ENCODE measurements at regions not wholly inside any gene's neighbourhood (a gene's known extent, or its start where the extent isn't known, plus 50 kb on each side); places are given as distances from the start of the nearest gene placed in this dataset.
"Not testable (repeated sequence)": the region's sequence is repeated elsewhere in the genome, so short reads cannot be mapped to it uniquely, and the experiment has no call there.

GRCh38 chr6:150683320-150683719 lies 83.6 kb downstream of the PLEKHG1 start:
- no peak for DNase-seq (ENCODE audit: low spot score)

DNA sequence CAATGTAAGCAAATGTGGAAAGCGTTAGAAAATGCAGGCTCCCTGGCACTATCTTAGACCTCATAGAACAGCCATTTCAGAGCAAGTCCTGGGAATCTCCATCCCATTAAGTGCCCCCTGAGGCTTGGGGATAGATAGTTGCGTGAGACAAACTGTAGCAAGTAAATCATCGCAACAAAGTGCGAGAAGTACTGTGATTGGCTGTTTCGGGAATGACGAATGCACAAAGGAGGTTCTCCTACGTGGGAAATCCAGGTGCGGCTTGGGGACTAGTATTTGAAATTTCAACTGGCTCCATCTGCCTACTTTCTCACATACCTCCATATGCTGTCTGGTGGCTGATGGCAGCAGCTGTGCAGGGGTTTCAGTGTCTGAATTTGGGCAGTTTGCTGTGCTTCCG lies 84.5 kb downstream of the PLEKHG1 start:
- no peak for DNase-seq (ENCODE audit: low spot score)

DNA sequence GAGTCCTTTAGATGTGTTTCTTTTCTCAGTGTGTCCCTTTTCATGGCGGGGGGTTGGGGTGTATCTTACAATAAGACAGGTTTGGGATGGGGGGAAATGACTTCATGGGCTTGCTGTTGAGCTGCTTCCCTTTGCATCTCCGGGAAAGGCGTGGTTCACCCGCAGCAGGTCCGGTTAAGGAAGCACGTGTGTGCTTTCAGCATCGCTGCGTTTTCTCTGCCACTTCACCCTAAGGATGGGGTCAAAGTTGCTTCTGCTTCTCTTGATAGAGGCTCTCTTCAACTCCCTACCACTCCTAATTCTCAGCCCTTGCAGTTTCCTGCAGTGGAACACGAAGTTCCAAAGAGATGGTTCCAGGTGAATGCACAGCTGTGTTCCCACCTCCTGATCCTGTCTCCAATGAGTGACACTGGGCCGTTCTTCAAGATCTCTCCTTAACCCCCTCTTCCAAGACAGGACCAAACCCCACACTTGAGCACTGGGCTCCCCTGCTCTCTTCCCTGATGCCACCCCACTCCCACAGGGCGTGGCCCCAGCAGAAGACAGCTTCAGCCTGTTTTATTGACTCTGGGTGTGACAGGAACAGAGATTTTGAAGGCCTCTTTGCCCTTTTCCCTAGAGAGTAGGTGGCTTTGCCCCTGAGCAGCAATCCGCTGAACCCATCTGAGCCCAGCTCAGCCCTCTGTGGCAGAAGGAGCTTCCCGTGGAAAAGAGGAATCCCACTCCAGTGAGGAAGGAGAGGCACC lies 85.2 kb downstream of the PLEKHG1 start:
- no peak for DNase-seq (ENCODE audit: low spot score)

GRCh38 chr6:150685860-150686259 lies 86.2 kb downstream of the PLEKHG1 start:
- DNase-seq (ENCODE audit: low spot score): peak; percentile 65

GRCh38 chr6:150686566-150686965 lies 86.9 kb downstream of the PLEKHG1 start:
- no peak for DNase-seq (ENCODE audit: low spot score)

GRCh38 chr6:150687508-150687907 lies 87.8 kb downstream of the PLEKHG1 start:
- no peak for DNase-seq (ENCODE audit: low spot score)

GRCh38 chr6:150689900-150690590 lies 90.4 kb downstream of the PLEKHG1 start:
- no peak for DNase-seq (ENCODE audit: low spot score)

DNA sequence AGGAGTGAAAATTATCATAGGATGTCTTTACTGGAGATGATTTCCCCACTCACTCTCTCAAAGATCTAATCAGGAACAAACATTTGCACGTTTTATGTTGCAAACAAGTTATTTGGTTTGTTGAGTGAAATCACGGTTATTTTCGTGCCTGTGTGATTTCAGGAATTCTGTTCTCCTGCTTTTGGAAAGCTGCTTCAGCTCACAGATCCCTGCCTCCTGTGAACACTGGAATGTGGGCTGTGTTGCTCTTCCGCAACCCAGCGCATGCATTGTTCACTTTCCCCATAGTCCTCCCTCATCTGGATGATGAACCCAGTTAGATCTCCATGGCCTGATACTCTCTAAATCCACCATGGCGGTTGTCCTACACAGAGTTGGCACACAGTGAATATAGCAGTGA lies 91.0 kb downstream of the PLEKHG1 start:
- DNase-seq (ENCODE audit: low spot score): no peak

GRCh38 chr6:150691463-150691862 lies 91.8 kb downstream of the PLEKHG1 start:
- DNase-seq (ENCODE audit: low spot score): no peak

DNA sequence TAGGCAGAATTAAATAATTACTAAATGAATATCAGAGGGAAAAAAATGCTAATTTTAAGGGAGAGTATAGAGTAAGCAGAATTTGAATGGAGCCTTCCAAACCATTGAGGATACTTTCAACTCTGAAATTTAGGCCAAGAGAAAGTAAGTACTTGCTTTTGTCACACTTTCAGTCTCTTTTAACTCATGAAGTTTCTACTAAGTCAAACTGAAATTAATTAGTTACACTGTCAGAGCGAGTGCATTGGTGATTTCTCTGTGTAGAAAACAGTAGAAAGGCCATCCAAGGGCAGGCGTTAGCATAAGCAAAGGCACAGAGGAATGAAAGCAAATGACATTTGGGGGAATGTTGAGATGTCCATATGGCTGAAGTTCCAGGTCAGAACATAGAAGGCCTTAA lies 92.9 kb downstream of the PLEKHG1 start:
- DNase-seq (ENCODE audit: low spot score): no peak

GRCh38 chr6:150694889-150695288 lies 95.2 kb downstream of the PLEKHG1 start:
- no peak for DNase-seq (ENCODE audit: low spot score)

GRCh38 chr6:150695652-150696051 lies 96.0 kb downstream of the PLEKHG1 start:
- DNase-seq (ENCODE audit: low spot score): no peak

GRCh38 chr6:150696190-150696589 lies 96.5 kb downstream of the PLEKHG1 start:
- no peak for DNase-seq (ENCODE audit: low spot score)

DNA sequence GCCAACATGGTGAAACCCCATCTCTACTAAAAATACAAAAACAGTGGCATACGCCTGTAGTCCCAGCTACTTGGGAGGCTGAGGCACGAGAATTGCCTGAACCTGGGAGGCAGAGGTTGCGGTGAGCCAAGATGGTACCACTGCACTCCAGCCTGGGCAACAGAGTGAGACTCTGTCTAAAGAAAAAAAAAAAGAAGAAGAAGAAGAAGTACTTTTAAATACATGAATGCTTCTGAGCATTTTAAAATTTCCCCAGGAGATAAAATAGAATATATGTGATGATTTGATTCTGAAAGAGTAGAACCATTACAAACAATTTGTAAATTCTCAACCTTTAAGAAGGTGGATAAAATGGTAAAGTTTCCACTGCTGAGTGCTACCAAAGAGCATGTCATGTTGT lies 97.2 kb downstream of the PLEKHG1 start:
- not testable (repeated sequence) for DNase-seq (ENCODE audit: low spot score)

DNA sequence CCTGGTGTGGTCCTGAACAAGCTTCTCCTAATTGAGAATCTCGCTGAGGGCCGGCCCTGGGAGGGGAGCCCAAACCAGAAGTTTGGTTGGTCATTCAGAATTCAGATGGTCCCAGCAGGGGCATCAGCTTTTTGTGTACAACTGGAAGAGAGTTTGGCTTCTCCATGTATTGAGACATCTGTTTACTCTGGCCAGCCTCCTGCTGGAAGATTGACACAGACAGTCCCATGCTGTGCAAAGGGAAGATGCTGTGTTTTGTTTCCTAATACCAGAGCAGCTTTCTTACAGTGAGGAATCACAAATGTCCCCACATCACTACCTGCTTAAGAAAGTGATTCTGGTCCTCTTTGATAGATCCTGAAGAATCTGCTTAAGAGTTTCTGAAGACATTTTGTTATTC lies 97.8 kb downstream of the PLEKHG1 start:
- DNase-seq (ENCODE audit: low spot score): no peak

- no peak for DNase-seq (ENCODE audit: low spot score)
These were observed 98.7 kb downstream of the PLEKHG1 start for GRCh38 chr6:150698391-150698790.

DNA sequence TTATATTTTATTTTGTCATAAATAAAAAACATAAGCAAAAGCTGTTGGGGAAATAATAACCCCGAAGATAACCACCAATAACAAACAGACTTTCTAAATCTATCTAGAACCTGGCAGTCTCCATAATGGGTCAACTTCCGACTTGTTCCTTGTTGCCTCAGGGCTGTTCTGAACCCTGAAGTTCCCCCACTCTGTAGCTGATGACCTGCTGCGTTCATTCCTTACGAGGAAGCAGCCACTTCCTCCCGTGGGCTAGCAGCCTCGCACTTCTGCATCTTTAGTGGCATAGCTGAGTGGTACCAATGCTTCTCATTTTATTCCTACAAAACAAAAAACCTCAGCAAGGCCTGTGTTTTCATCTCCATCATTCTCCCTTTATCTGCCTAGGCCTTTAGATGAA lies 103.0 kb downstream of the PLEKHG1 start:
- no peak for DNase-seq (ENCODE audit: low spot score)

- DNase-seq (ENCODE audit: low spot score): no peak
These were observed 104.9 kb downstream of the PLEKHG1 start for GRCh38 chr6:150704447-150705192.

DNA sequence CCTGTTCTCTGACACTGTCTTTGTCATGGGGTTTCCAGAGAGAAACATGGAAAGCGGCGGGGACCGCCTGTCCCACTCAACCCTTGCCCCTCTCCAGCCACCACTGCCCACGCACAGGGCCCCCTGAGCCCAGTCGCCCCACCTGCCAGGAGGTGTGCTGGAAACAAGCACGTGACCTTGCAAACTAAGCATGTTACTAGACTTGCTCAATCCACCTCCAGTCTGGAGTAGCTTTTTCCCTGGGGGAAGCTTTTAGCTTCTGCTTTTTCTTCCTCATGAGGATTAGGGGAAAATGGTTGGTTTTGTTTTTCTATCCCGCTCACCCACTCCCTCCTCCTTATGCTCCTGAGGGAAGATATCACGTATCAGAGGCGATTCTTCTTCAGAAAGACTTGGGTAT lies 105.7 kb downstream of the PLEKHG1 start:
- DNase-seq (ENCODE audit: low spot score): no peak

DNA sequence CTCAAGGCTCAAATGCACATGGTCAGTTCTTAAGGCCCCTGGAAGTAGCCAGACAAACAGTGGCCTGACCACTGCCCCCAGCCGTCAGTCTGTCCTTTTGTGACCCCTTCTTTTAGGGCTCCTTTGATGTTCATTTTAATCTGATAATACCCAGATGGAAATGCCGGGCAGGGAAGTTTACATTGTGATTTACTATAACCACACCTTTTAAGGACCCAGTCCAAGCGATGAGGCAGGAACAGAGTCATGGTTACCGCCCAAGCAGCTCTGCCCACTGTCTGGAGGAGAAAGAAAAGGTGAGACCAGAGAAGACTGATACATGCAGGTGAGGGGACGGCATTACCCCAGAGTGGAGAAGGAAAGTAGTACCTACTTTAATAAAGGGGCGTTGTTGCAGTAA lies 110.6 kb downstream of the PLEKHG1 start:
- no peak for DNase-seq (ENCODE audit: low spot score)

GRCh38 chr6:150711061-150711460 lies 111.4 kb downstream of the PLEKHG1 start:
- DNase-seq (ENCODE audit: low spot score): no peak

DNA sequence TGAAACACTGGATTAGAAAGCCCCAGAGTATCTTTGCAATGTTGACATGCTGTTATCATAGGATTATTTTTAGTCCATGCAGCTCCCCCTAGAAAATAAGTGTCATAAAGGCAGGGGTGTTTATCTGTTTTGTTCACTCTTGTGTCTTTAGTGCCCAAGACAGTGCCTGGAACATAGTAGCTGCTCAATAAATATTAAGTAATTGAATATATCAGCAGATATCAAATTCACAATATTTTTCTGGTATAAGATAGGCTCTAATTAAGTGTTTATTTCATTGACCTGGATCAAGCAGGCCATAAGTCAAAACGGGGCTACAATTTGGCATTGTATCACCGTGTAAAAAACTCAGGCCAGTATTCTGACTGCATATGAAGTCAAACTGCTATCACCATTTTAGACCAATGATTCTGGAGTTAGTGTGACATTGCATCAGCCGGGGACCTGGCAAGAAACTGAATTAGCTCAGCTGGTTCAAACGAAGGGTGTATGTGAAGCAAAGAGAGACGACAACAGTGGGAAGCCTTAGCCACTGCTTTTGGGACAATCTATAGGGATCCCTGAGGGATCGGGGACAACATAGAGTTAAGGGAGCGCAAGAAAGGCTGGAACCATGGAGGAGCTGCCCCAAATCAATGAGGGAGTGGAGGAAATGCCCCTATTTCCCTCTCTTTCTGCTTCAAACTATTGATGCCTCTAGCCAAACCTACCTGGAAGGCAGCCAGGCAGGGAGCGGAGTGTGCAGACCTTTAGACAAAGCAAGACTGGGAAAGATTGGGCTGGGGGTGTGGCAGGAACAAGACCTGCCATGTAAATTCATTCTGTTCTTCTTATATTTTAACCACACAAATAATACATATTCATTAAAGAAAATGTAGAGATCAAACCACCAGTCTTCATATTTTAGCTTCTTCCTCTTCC lies 112.2 kb downstream of the PLEKHG1 start:
- no peak for DNase-seq (ENCODE audit: low spot score)

All from kidney tubule cell (primary cell).